ENCODE measurements at regions not wholly inside any gene's neighbourhood (a gene's known extent, or its start where the extent isn't known, plus 50 kb on each side); places are given as distances from the start of the nearest gene placed in this dataset.

DNA sequence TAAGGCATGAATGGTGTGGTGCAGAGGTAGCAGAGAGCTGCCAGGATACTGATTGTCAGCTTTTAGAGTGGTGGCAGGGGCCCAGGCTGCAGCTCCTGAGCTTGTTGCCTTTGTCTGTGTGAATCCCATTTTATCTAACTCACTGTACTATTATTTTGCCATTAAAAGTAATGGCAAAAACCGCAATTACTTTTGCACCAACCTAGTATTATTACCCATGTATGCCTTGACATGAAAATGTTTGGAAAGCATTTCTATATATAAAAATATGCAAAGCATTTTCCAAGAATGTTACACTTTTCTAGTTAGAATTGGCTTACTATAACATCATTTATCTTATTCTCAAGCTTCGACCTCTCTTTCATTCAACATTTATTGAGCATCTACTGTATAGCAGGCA, 308.1 kb upstream of the MYOCD start:
- H3K9me3 Mint-ChIP-seq, result peaks cover 0 to 3% of the 10 kb centered on the region in 2 experiments; a peak in 2 of 5 replicates
- no CpG with 5 or more reads among the region's 2 CpGs for WGBS (ENCODE audit: extremely low coverage, insufficient read length, low lambda C conversion rate)
- Histone ChIP-seq H2BK120ac (ENCODE audit: low read depth, low read length, poor library complexity, severe bottlenecking) (no peak overlapping the region), H2BK5ac (ENCODE audit: insufficient read length, low read length) (no peak overlapping the region), H3K23me2 (ENCODE audit: insufficient read length, low read depth, low read length, poor library complexity, severe bottlenecking) (no peaks in the 10 kb centered on the region), H3K79me2 (ENCODE audit: insufficient read depth, low read length) (no peaks in the 10 kb centered on the region), H3T11ph (ENCODE audit: low read length) (no peak overlapping the region), H3K9ac (ENCODE audit: extremely low read depth, insufficient read length, low read length) (no peak overlapping the region), H3K18ac (ENCODE audit: insufficient read length, low read depth, low read length) (no peak overlapping the region), H4K8ac (replicated peaks; ENCODE audit: insufficient read length, low read depth, low read length) (no peak overlapping the region), H4K5ac (ENCODE audit: insufficient read length, low read depth, low read length) (no peak overlapping the region), H3K14ac (ENCODE audit: insufficient read depth, low read length) (no peak overlapping the region), H2BK20ac (ENCODE audit: low read depth, low read length, poor library complexity, severe bottlenecking) (no peak overlapping the region), H2BK12ac (ENCODE audit: insufficient read length, low read depth, low read length) (no peak overlapping the region), H3K9me3 (ENCODE audit: control insufficient read depth, low read depth, low read length) (no peaks in the 10 kb centered on the region), H3K27me3 (ENCODE audit: insufficient read depth, low read length) (no peaks in the 10 kb centered on the region), H3K23ac (ENCODE audit: insufficient read length, low read depth, low read length) (no peak overlapping the region), H3K4me2 (ENCODE audit: insufficient read depth, insufficient read length, low read length) (no peak overlapping the region), H3K27ac (ENCODE audit: insufficient read length, low read depth, low read length) (no peak overlapping the region), H3K79me1 (ENCODE audit: insufficient read depth, low read depth, low read length, poor library complexity, severe bottlenecking) (no peaks in the 10 kb centered on the region), H2BK15ac (ENCODE audit: low read depth, low read length) (no peak overlapping the region), H4K91ac (ENCODE audit: insufficient read length, low read depth, low read length) (no peak overlapping the region), H3K4me1 (ENCODE audit: insufficient read depth, low read length) (no peaks in the 10 kb centered on the region), H2AK5ac (ENCODE audit: insufficient read length, low read length) (no peak overlapping the region), H3K4ac (ENCODE audit: low read depth, low read length) (no peak overlapping the region), H3K56ac (ENCODE audit: insufficient read length, low read depth, low read length) (no peak overlapping the region), H2AFZ (ENCODE audit: low read length) (no peak overlapping the region), H4K20me1 (ENCODE audit: control insufficient read depth, insufficient read depth, insufficient read length) (no peaks in the 10 kb centered on the region)
- H3K36me3 Mint-ChIP-seq (ENCODE audit: insufficient read depth in 1 of 3, low read depth in 3 of 3), result no peaks in the 10 kb centered on the region
- no peaks in the 10 kb centered on the region for H3K27me3 Mint-ChIP-seq (ENCODE audit: low read depth)
- H3K27ac Mint-ChIP-seq, result no peak overlapping the region
- DNase-seq, result no peak
- no peak overlapping the region for H3K4me3 Mint-ChIP-seq
- H3K4me1 Mint-ChIP-seq, result peaks cover 0 to 5% of the 10 kb centered on the region in 2 experiments; a peak in 1 of 4 replicates
- TF ChIP-seq, protein P1, sequence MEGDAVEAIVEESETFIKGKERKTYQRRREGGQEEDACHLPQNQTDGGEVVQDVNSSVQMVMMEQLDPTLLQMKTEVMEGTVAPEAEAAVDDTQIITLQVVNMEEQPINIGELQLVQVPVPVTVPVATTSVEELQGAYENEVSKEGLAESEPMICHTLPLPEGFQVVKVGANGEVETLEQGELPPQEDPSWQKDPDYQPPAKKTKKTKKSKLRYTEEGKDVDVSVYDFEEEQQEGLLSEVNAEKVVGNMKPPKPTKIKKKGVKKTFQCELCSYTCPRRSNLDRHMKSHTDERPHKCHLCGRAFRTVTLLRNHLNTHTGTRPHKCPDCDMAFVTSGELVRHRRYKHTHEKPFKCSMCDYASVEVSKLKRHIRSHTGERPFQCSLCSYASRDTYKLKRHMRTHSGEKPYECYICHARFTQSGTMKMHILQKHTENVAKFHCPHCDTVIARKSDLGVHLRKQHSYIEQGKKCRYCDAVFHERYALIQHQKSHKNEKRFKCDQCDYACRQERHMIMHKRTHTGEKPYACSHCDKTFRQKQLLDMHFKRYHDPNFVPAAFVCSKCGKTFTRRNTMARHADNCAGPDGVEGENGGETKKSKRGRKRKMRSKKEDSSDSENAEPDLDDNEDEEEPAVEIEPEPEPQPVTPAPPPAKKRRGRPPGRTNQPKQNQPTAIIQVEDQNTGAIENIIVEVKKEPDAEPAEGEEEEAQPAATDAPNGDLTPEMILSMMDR (conservative IDR thresholded peaks at IDR 0.05), result no peak

Data from H9 (cell line).